ENCODE measurements at regions not wholly inside any gene's neighbourhood (a gene's known extent, or its start where the extent isn't known, plus 50 kb on each side); places are given as distances from the start of the nearest gene placed in this dataset.

- TF ChIP-seq EP300 (conservative IDR thresholded peaks at IDR 0.05; ENCODE audit: poor library complexity, severe bottlenecking) (no peak), CTCF (IDR thresholded peaks at IDR 0.05; ENCODE audit: poor library complexity, severe bottlenecking) (no peak), POLR2AphosphoS5 (IDR thresholded peaks at IDR 0.05) (no peak), RAD21 (conservative IDR thresholded peaks at IDR 0.05) (no peak), EZH2 (IDR thresholded peaks at IDR 0.05; ENCODE audit: borderline replicate concordance, insufficient read depth, low read length, poor library complexity, severe bottlenecking) (no peak), SMC3 (conservative IDR thresholded peaks at IDR 0.05; ENCODE audit: poor library complexity) (no peak), REST (IDR thresholded peaks at IDR 0.05; ENCODE audit: borderline replicate concordance) (no peak), TAF1 (IDR thresholded peaks at IDR 0.05; ENCODE audit: low read depth) (no peak)
Measured at GRCh38 chr16:54796211-54796610, 134.5 kb upstream of the IRX5 start.
